ENCODE measurements at regions not wholly inside any gene's neighbourhood (a gene's known extent, or its start where the extent isn't known, plus 50 kb on each side); places are given as distances from the start of the nearest gene placed in this dataset.
"Not testable (repeated sequence)": the region's sequence is repeated elsewhere in the genome, so short reads cannot be mapped to it uniquely, and the experiment has no call there.

GRCh38 chr13:62510906-62511655 lies 1095.4 kb upstream of the PCDH20 start:
- no peak for DNase-seq (ENCODE audit: low spot score)
- Mint-ChIP-seq H3K9me3 (no peaks in the 10 kb centered on the region), H3K27me3 (ENCODE audit: low read depth) (no peaks in the 10 kb centered on the region), H3K4me1 (ENCODE audit: low read depth) (no peaks in the 10 kb centered on the region), H3K4me3 (no peak overlapping the region), H3K36me3 (ENCODE audit: low read depth) (no peaks in the 10 kb centered on the region), H3K27ac (no peak overlapping the region)

- H3K4me3 Mint-ChIP-seq, result no peak overlapping the region
- no peaks in the 10 kb centered on the region for H3K4me1 Mint-ChIP-seq (ENCODE audit: low read depth)
- DNase-seq (ENCODE audit: low spot score), result no peak
- no peaks in the 10 kb centered on the region for H3K9me3 Mint-ChIP-seq
- H3K27me3 Mint-ChIP-seq (ENCODE audit: low read depth), result no peaks in the 10 kb centered on the region
- no peak overlapping the region for H3K27ac Mint-ChIP-seq
- H3K36me3 Mint-ChIP-seq (ENCODE audit: low read depth), result no peaks in the 10 kb centered on the region
Measured at GRCh38 chr13:62502588-62502987, 1086.9 kb upstream of the PCDH20 start.

GRCh38 chr13:62489731-62490130 lies 1074.1 kb upstream of the PCDH20 start:
- Mint-ChIP-seq H3K4me1 (ENCODE audit: low read depth) (no peaks in the 10 kb centered on the region), H3K27me3 (ENCODE audit: low read depth) (no peaks in the 10 kb centered on the region), H3K27ac (no peak overlapping the region), H3K9me3 (no peaks in the 10 kb centered on the region), H3K36me3 (ENCODE audit: low read depth) (no peaks in the 10 kb centered on the region), H3K4me3 (no peak overlapping the region)
- DNase-seq (ENCODE audit: low spot score), result no peak

- no peak for DNase-seq (ENCODE audit: low spot score)
Measured at GRCh38 chr13:62483774-62484173, 1068.1 kb upstream of the PCDH20 start.

GRCh38 chr13:62482351-62482750 lies 1066.7 kb upstream of the PCDH20 start:
- Mint-ChIP-seq H3K4me3 (no peak overlapping the region), H3K27ac (no peak overlapping the region), H3K36me3 (ENCODE audit: low read depth) (no peaks in the 10 kb centered on the region), H3K9me3 (peaks cover 21% of the 10 kb centered on the region), H3K4me1 (ENCODE audit: low read depth) (no peaks in the 10 kb centered on the region), H3K27me3 (ENCODE audit: low read depth) (no peaks in the 10 kb centered on the region)
- no peak for DNase-seq (ENCODE audit: low spot score)

More at GRCh38 chr13:62483774-62484173, 1068.1 kb upstream of the PCDH20 start:
- no peaks in the 10 kb centered on the region for H3K27me3 Mint-ChIP-seq (ENCODE audit: low read depth)
- H3K4me3 Mint-ChIP-seq, result no peak overlapping the region
- no peaks in the 10 kb centered on the region for H3K36me3 Mint-ChIP-seq (ENCODE audit: low read depth)
- peaks cover 14% of the 10 kb centered on the region for H3K9me3 Mint-ChIP-seq
- H3K4me1 Mint-ChIP-seq (ENCODE audit: low read depth), result no peaks in the 10 kb centered on the region
- H3K27ac Mint-ChIP-seq, result no peak overlapping the region

GRCh38 chr13:62473944-62474237 lies 1058.2 kb upstream of the PCDH20 start:
- Mint-ChIP-seq H3K36me3 (ENCODE audit: low read depth) (no peaks in the 10 kb centered on the region), H3K4me1 (ENCODE audit: low read depth) (no peaks in the 10 kb centered on the region), H3K9me3 (peaks cover 18% of the 10 kb centered on the region), H3K4me3 (no peak overlapping the region), H3K27me3 (ENCODE audit: low read depth) (no peaks in the 10 kb centered on the region), H3K27ac (no peak overlapping the region)
- no peak for DNase-seq (ENCODE audit: low spot score)

- H3K27me3 Mint-ChIP-seq (ENCODE audit: low read depth), result no peaks in the 10 kb centered on the region
- peaks cover 18% of the 10 kb centered on the region for H3K9me3 Mint-ChIP-seq
- H3K36me3 Mint-ChIP-seq (ENCODE audit: low read depth), result no peaks in the 10 kb centered on the region
- no peak overlapping the region for H3K27ac Mint-ChIP-seq
- H3K4me1 Mint-ChIP-seq (ENCODE audit: low read depth), result no peaks in the 10 kb centered on the region
- no peak for DNase-seq (ENCODE audit: low spot score)
- H3K4me3 Mint-ChIP-seq, result no peak overlapping the region
Measured at GRCh38 chr13:62473190-62473943, 1057.7 kb upstream of the PCDH20 start.

GRCh38 chr13:62453761-62454160 lies 1038.1 kb upstream of the PCDH20 start:
- no peaks in the 10 kb centered on the region for H3K9me3 Mint-ChIP-seq
- no peak overlapping the region for H3K27ac Mint-ChIP-seq
- no peaks in the 10 kb centered on the region for H3K36me3 Mint-ChIP-seq (ENCODE audit: low read depth)
- H3K27me3 Mint-ChIP-seq (ENCODE audit: low read depth), result no peaks in the 10 kb centered on the region
- H3K4me1 Mint-ChIP-seq (ENCODE audit: low read depth), result no peaks in the 10 kb centered on the region
- no peak overlapping the region for H3K4me3 Mint-ChIP-seq
- no peak for DNase-seq (ENCODE audit: low spot score)

GRCh38 chr13:62450759-62451158 lies 1035.1 kb upstream of the PCDH20 start:
- Mint-ChIP-seq H3K9me3 (no peaks in the 10 kb centered on the region), H3K36me3 (ENCODE audit: low read depth) (no peaks in the 10 kb centered on the region), H3K27ac (no peak overlapping the region), H3K4me3 (no peak overlapping the region), H3K27me3 (ENCODE audit: low read depth) (no peaks in the 10 kb centered on the region), H3K4me1 (ENCODE audit: low read depth) (no peaks in the 10 kb centered on the region)
- DNase-seq (ENCODE audit: low spot score), result no peak

GRCh38 chr13:62447771-62448382 lies 1032.2 kb upstream of the PCDH20 start:
- H3K4me3 Mint-ChIP-seq; H3K27ac Mint-ChIP-seq; H3K4me1 Mint-ChIP-seq (ENCODE audit: low read depth); H3K27me3 Mint-ChIP-seq (ENCODE audit: low read depth); DNase-seq (ENCODE audit: low spot score); H3K36me3 Mint-ChIP-seq (ENCODE audit: low read depth); H3K9me3 Mint-ChIP-seq: not testable (repeated sequence)

GRCh38 chr13:62444805-62445204 lies 1029.2 kb upstream of the PCDH20 start:
- Mint-ChIP-seq H3K36me3 (ENCODE audit: low read depth) (no peaks in the 10 kb centered on the region), H3K9me3 (peaks cover 12% of the 10 kb centered on the region), H3K4me1 (ENCODE audit: low read depth) (no peaks in the 10 kb centered on the region)

GRCh38 chr13:62434081-62434480 lies 1018.4 kb upstream of the PCDH20 start:
- H3K27ac Mint-ChIP-seq, result no peak overlapping the region
- H3K36me3 Mint-ChIP-seq (ENCODE audit: low read depth), result no peaks in the 10 kb centered on the region
- H3K9me3 Mint-ChIP-seq, result peaks cover 4% of the 10 kb centered on the region
- H3K4me3 Mint-ChIP-seq, result no peak overlapping the region
- no peak for DNase-seq (ENCODE audit: low spot score)
- H3K27me3 Mint-ChIP-seq (ENCODE audit: low read depth), result no peaks in the 10 kb centered on the region
- no peaks in the 10 kb centered on the region for H3K4me1 Mint-ChIP-seq (ENCODE audit: low read depth)

More at GRCh38 chr13:62444805-62445204, 1029.2 kb upstream of the PCDH20 start:
- Mint-ChIP-seq H3K27me3 (ENCODE audit: low read depth) (no peaks in the 10 kb centered on the region), H3K27ac (no peak overlapping the region), H3K4me3 (no peak overlapping the region)
- DNase-seq (ENCODE audit: low spot score), result no peak

GRCh38 chr13:62433660-62434059 lies 1018.0 kb upstream of the PCDH20 start:
- Mint-ChIP-seq H3K36me3 (ENCODE audit: low read depth) (no peaks in the 10 kb centered on the region), H3K27ac (no peak overlapping the region)

GRCh38 chr13:62432906-62433305 lies 1017.3 kb upstream of the PCDH20 start:
- Mint-ChIP-seq H3K27ac (no peak overlapping the region), H3K27me3 (ENCODE audit: low read depth) (no peaks in the 10 kb centered on the region), H3K4me3 (no peak overlapping the region), H3K4me1 (ENCODE audit: low read depth) (no peaks in the 10 kb centered on the region), H3K36me3 (ENCODE audit: low read depth) (no peaks in the 10 kb centered on the region), H3K9me3 (no peaks in the 10 kb centered on the region)
- DNase-seq (ENCODE audit: low spot score), result no peak

More at GRCh38 chr13:62433660-62434059, 1018.0 kb upstream of the PCDH20 start:
- no peaks in the 10 kb centered on the region for H3K27me3 Mint-ChIP-seq (ENCODE audit: low read depth)
- H3K4me3 Mint-ChIP-seq, result no peak overlapping the region
- no peaks in the 10 kb centered on the region for H3K4me1 Mint-ChIP-seq (ENCODE audit: low read depth)
- H3K9me3 Mint-ChIP-seq, result no peaks in the 10 kb centered on the region
- DNase-seq (ENCODE audit: low spot score), result no peak
